Loucy (cell line): ENCODE measurements at regions not wholly inside any gene's neighbourhood (a gene's known extent, or its start where the extent isn't known, plus 50 kb on each side); places are given as distances from the start of the nearest gene placed in this dataset.
"Not testable (repeated sequence)": the region's sequence is repeated elsewhere in the genome, so short reads cannot be mapped to it uniquely, and the experiment has no call there.

Experiments
- H2AFZ ChIP-seq: fragments of 200-600 bp; sonication (generic); 2 replicates; pipeline ENCODE4 v1.6.0; 2016; ENCODE audit warnings: antibody characterized with exemption, mild to moderate bottlenecking, low read length, moderate library complexity
- H3F3A ChIP-seq: fragments of 200-600 bp; 2 replicates; pipeline ENCODE4 v1.6.0; 2016; ENCODE audit warnings: antibody characterized with exemption, low read depth, mild to moderate bottlenecking
- H3K27me3 ChIP-seq: fragments of 200-600 bp; sonication (generic); 2 replicates; pipeline ENCODE4 v1.6.1; 2014; ENCODE audit warnings: low read length, mild to moderate bottlenecking; ENCODE audit not compliant: insufficient read depth, poor library complexity, severe bottlenecking
- H3K36me3 ChIP-seq: fragments of 200-600 bp; sonication (generic); 2 replicates; pipeline ENCODE4 v1.6.1; 2016; ENCODE audit warnings: low read length; ENCODE audit not compliant: insufficient read depth
- H3K4me1 ChIP-seq: fragments of 200-600 bp; sonication (generic); 2 replicates; pipeline ENCODE4 v1.5.1; 2014; ENCODE audit warnings: low read length, mild to moderate bottlenecking; ENCODE audit not compliant: insufficient read depth, poor library complexity, severe bottlenecking
- H3K4me2 ChIP-seq: fragments of 200-600 bp; sonication (generic); 2 replicates; pipeline ENCODE4 v1.6.0; 2014; ENCODE audit warnings: antibody characterized with exemption, low read length, low read depth, mild to moderate bottlenecking; ENCODE audit not compliant: poor library complexity, severe bottlenecking
- H3K4me3 ChIP-seq: fragments of 200-600 bp; sonication (generic); 2 replicates; pipeline ENCODE4 v1.5.1; 2014; ENCODE audit warnings: low read length, mild to moderate bottlenecking, mixed read lengths; ENCODE audit not compliant: poor library complexity, severe bottlenecking
- H3K79me2 ChIP-seq: fragments of 200-600 bp; sonication (generic); 2 replicates; pipeline ENCODE4 v1.6.1; 2014; ENCODE audit warnings: low read length; ENCODE audit not compliant: insufficient read depth
- H3K9ac ChIP-seq: fragments of 200-600 bp; sonication (generic); 2 replicates; pipeline ENCODE4 v1.6.0; 2014; ENCODE audit warnings: mild to moderate bottlenecking, low read depth, low read length, moderate library complexity; ENCODE audit not compliant: poor library complexity, severe bottlenecking
- H3K9me2 ChIP-seq: fragments of 200-600 bp; sonication (generic); replicated peaks from 2 replicates; pipeline ENCODE4 v1.6.1; 2016; ENCODE audit warnings: low read depth, low read length, mixed read lengths
- H3K9me3 ChIP-seq: fragments of 200-600 bp; sonication (generic); 2 replicates; pipeline ENCODE4 v1.6.1; 2014; ENCODE audit warnings: mild to moderate bottlenecking, antibody characterized with exemption, low read length, low read depth; ENCODE audit not compliant: insufficient read depth
- H4K20me1 ChIP-seq: fragments of 200-600 bp; sonication (generic); 2 replicates; pipeline ENCODE4 v1.6.0; 2014; ENCODE audit warnings: antibody characterized with exemption, low read length, mild to moderate bottlenecking; ENCODE audit not compliant: insufficient read depth, poor library complexity, severe bottlenecking
- CTCF ChIP-seq: fragments of 200-600 bp; sonication (generic); conservative IDR thresholded peaks from 2 replicates; pipeline ENCODE4 v1.5.1; 2014; ENCODE audit warnings: mild to moderate bottlenecking, antibody characterized with exemption, low read length
- EZH2phosphoT487 ChIP-seq: fragments of 200-600 bp; IDR thresholded peaks from 2 replicates; pipeline ENCODE4 v1.6.1; 2018; ENCODE audit warnings: antibody characterized with exemption, mild to moderate bottlenecking, moderate library complexity, borderline replicate concordance

- TF ChIP-seq CTCF, result no peak
- no peak for TF ChIP-seq EZH2phosphoT487
- Histone ChIP-seq H3K4me2 (no peak overlapping the region), H3K4me3 (no peak overlapping the region), H3K9me2 (no peaks in the 10 kb centered on the region), H3K9ac (no peak overlapping the region), H3K4me1 (no peaks in the 10 kb centered on the region), H3K9me3 (peaks cover 13% of the 10 kb centered on the region; the same call in 1 of the 2 replicates), H3K27me3 (no peaks in the 10 kb centered on the region), H4K20me1 (no peaks in the 10 kb centered on the region), H3K79me2 (no peaks in the 10 kb centered on the region), H3K36me3 (no peaks in the 10 kb centered on the region), H2AFZ (no peak overlapping the region), H3F3A (no peaks in the 10 kb centered on the region)
Measured at GRCh38 chr9:93890436-93890935, 64.7 kb downstream of the BARX1 start.

- no peak overlapping the region for H3K4me3 ChIP-seq
- H3K36me3 ChIP-seq, result no peaks in the 10 kb centered on the region
- H3K4me1 ChIP-seq, result no peaks in the 10 kb centered on the region
- H3K4me2 ChIP-seq, result no peak overlapping the region
- H4K20me1 ChIP-seq, result no peaks in the 10 kb centered on the region
- TF ChIP-seq CTCF (no peak), EZH2phosphoT487 (no peak)
- no peaks in the 10 kb centered on the region for H3K9me2 ChIP-seq
- H3K27me3 ChIP-seq, result no peaks in the 10 kb centered on the region
- H3K79me2 ChIP-seq, result no peaks in the 10 kb centered on the region
- no peak overlapping the region for H2AFZ ChIP-seq
- H3F3A ChIP-seq, result no peaks in the 10 kb centered on the region
- no peak overlapping the region for H3K9ac ChIP-seq
- no peaks in the 10 kb centered on the region; the same call in 1 of the 2 replicates for H3K9me3 ChIP-seq
Measured at GRCh38 chr9:93886911-93887310, 68.2 kb downstream of the BARX1 start.

- H3K9me2 ChIP-seq, result no peaks in the 10 kb centered on the region
- TF ChIP-seq CTCF (no peak), EZH2phosphoT487 (no peak)
- no peaks in the 10 kb centered on the region for H3K36me3 ChIP-seq
- no peak overlapping the region for H3K4me3 ChIP-seq
- H3F3A ChIP-seq, result no peaks in the 10 kb centered on the region
- H3K9me3 ChIP-seq, result no peaks in the 10 kb centered on the region
- no peaks in the 10 kb centered on the region for H4K20me1 ChIP-seq
- H3K9ac ChIP-seq, result no peak overlapping the region
- H3K4me1 ChIP-seq, result no peaks in the 10 kb centered on the region
- H2AFZ ChIP-seq, result no peak overlapping the region
- H3K4me2 ChIP-seq, result no peak overlapping the region
- no peaks in the 10 kb centered on the region for H3K27me3 ChIP-seq
- H3K79me2 ChIP-seq, result no peaks in the 10 kb centered on the region
Measured at GRCh38 chr9:93884808-93885207, 70.3 kb downstream of the BARX1 start.

DNA sequence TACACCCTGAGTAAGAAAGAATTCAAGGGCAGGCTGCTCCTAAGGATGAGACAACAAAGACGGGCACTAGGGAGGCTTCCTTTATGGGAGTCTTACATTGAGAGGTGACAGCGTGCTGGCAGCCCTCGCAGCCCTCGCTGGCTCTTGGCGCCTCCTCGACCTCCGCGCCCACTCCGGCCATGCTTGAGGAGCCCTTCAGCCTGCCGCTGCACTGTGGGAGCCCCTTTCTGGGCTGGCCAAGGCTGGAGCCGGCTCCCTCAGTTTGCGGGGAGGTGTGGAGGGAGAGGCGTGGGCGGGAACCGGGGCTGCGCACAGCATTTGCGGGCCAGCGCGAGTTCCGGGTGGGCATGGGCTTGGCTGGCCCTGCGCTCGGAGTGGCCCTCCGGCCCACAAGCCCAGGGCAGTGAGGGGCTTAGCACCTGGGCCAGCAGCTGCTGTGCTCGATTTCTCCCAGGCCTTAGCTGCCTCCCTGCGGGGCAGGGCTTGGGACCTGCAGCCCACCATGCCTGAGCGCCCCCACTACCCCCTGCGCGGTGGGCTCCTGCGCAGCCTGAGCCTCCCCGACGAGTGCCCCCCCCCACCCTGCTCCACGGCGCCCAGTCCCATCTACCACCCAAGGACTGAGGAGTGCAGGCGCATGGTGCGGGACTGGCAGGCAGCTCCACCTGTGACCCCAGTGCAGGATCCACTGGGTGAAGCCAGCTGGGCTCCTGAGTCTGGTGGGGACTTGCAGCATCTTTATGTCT lies 75.3 kb downstream of the BARX1 start:
- not testable (repeated sequence) for H4K20me1 ChIP-seq, H3K4me3 ChIP-seq, H3K9ac ChIP-seq, H2AFZ ChIP-seq, H3K9me2 ChIP-seq, H3K27me3 ChIP-seq, H3K79me2 ChIP-seq, H3F3A ChIP-seq, H3K36me3 ChIP-seq, H3K4me2 ChIP-seq, H3K4me1 ChIP-seq
- H3K9me3 ChIP-seq, result peaks cover 10% of the 10 kb centered on the region
